Nephron progenitor cell (in vitro differentiated cells): ENCODE measurements at regions not wholly inside any gene's neighbourhood (a gene's known extent, or its start where the extent isn't known, plus 50 kb on each side); places are given as distances from the start of the nearest gene placed in this dataset.

ENCODE experiments used
- DNase-seq: peaks from one replicate; pipeline ENCODE4 v3.0.0; 2021
- H3K27ac Mint-ChIP-seq: 2 replicates; pipeline ENCODE4 v1.8.0; 2021; ENCODE audit warnings: mild to moderate bottlenecking, moderate library complexity, mixed read lengths
- H3K27me3 Mint-ChIP-seq: 2 replicates; pipeline ENCODE4 v1.8.0; 2021; ENCODE audit warnings: mild to moderate bottlenecking, low read depth, mixed read lengths; ENCODE audit not compliant: poor library complexity
- H3K36me3 Mint-ChIP-seq: 2 replicates; pipeline ENCODE4 v1.8.0; 2021; ENCODE audit warnings: low read depth, mixed read lengths
- H3K4me1 Mint-ChIP-seq: 2 replicates; pipeline ENCODE4 v1.8.0; 2021; ENCODE audit warnings: mixed read lengths
- H3K4me3 Mint-ChIP-seq: 2 replicates; pipeline ENCODE4 v1.8.0; 2021; ENCODE audit warnings: mild to moderate bottlenecking, moderate library complexity, mixed read lengths
- H3K9me3 Mint-ChIP-seq: 2 replicates; pipeline ENCODE4 v1.8.0; 2021; ENCODE audit warnings: mild to moderate bottlenecking, moderate library complexity, mixed read lengths
- TF ChIP-seq, protein P1 (sequence below): fragments of 200-600 bp; sonication (generic); IDR thresholded peaks from 2 replicates; pipeline ENCODE4 v1.5.0; 2021; ENCODE audit warnings: antibody characterized with exemption

DNA sequence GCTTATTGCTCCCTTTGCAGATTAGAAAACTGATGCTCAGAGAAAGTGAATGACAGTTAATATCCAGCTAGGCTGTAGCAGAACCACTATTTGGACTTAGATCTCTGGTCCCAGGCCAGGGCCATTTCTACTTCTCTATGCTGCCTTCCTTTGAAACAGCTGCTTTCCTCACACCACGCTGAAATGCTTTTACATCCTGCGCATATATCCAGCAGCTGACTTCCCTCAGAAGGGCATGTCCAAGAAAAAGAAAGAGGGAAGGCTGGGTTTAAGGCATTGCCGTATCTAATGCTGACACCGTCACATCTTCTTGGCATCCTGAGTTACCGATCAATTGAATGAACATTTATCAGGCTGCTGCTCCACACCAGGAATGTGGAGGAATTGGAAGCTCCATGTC is 122.4 kb downstream of the UBE2U start:
- no peak for DNase-seq
- Mint-ChIP-seq H3K4me1 (peaks cover 31% of the 10 kb centered on the region), H3K27me3 (peaks cover 8% of the 10 kb centered on the region), H3K36me3 (no peaks in the 10 kb centered on the region), H3K4me3 (no peak overlapping the region), H3K9me3 (no peaks in the 10 kb centered on the region), H3K27ac (no peak overlapping the region)
- TF ChIP-seq, protein P1, sequence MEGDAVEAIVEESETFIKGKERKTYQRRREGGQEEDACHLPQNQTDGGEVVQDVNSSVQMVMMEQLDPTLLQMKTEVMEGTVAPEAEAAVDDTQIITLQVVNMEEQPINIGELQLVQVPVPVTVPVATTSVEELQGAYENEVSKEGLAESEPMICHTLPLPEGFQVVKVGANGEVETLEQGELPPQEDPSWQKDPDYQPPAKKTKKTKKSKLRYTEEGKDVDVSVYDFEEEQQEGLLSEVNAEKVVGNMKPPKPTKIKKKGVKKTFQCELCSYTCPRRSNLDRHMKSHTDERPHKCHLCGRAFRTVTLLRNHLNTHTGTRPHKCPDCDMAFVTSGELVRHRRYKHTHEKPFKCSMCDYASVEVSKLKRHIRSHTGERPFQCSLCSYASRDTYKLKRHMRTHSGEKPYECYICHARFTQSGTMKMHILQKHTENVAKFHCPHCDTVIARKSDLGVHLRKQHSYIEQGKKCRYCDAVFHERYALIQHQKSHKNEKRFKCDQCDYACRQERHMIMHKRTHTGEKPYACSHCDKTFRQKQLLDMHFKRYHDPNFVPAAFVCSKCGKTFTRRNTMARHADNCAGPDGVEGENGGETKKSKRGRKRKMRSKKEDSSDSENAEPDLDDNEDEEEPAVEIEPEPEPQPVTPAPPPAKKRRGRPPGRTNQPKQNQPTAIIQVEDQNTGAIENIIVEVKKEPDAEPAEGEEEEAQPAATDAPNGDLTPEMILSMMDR, result no peak

DNA sequence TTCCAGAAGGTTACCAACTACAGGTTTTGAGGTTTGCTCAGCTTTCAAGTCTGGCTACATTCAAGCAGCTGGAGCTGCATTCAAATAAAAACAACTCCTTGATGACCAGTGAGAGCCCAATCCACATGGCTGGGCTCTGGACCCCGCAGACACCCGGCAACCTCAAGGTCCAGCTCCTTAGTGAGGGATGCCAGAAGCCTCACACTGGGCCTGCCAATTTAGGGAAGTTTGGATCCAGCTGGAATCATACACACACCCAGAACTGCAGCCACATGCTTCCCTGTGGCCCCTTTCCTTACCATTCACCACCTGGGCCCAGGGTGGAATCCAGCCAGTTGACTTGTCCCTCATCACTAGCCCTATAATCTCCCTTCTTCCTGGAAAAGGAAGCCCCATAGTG is 123.7 kb downstream of the UBE2U start:
- Mint-ChIP-seq H3K27me3 (peaks cover 11% of the 10 kb centered on the region), H3K36me3 (no peaks in the 10 kb centered on the region), H3K27ac (no peak overlapping the region), H3K9me3 (no peaks in the 10 kb centered on the region), H3K4me1 (peaks cover 21% of the 10 kb centered on the region), H3K4me3 (no peak overlapping the region)
- TF ChIP-seq, protein P1, result no peak
- DNase-seq, result no peak

DNA sequence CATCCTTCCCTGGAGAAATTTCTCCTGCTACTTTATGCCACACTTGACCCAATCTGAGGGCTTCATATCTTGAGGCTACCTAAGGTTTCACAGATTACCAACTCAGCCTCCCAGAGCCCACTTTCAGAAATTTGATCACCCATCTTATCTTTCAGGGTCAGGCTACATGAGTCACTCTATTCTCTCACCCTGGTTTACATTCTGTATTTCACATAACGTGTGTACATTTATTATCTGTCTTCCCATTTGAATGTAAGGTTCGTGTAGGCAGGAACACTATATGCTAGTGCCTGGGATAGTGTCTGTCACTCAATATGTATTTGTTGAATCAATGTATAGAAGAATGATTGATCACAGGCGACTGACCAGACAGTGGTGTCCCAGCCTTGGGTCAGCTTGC is 124.8 kb downstream of the UBE2U start:
- peaks cover 15% of the 10 kb centered on the region for H3K4me1 Mint-ChIP-seq
- TF ChIP-seq, protein P1, result no peak
- DNase-seq, result no peak
- H3K27me3 Mint-ChIP-seq, result peaks cover 14% of the 10 kb centered on the region
- H3K9me3 Mint-ChIP-seq, result no peaks in the 10 kb centered on the region
- H3K4me3 Mint-ChIP-seq, result no peak overlapping the region
- no peaks in the 10 kb centered on the region for H3K36me3 Mint-ChIP-seq
- H3K27ac Mint-ChIP-seq, result no peak overlapping the region

DNA sequence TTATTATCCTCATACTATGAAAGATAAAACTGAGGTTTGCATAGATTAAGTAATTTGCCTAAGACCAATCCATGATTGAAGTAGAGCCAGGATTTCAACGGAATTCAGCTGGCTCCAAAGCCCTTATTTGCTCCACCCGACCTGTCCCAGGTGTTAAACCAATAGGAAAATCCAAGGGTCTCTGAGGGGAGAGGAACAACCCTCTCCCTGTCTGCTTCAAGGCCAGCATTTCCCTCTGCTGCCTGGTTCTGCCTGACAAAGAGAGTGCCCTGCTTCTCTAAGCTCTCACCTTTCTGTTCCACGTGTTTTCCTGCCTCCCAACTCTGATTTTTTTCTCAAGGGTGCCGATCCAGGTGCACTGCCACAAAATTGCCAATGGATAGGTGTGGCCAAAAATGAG is 127.4 kb downstream of the UBE2U start:
- TF ChIP-seq, protein P1, result no peak
- H3K36me3 Mint-ChIP-seq, result no peaks in the 10 kb centered on the region
- H3K4me1 Mint-ChIP-seq, result peaks cover 14% of the 10 kb centered on the region
- H3K27ac Mint-ChIP-seq, result no peak overlapping the region
- no peak overlapping the region for H3K4me3 Mint-ChIP-seq
- no peak for DNase-seq
- H3K27me3 Mint-ChIP-seq, result peaks cover 13% of the 10 kb centered on the region
- no peaks in the 10 kb centered on the region for H3K9me3 Mint-ChIP-seq

DNA sequence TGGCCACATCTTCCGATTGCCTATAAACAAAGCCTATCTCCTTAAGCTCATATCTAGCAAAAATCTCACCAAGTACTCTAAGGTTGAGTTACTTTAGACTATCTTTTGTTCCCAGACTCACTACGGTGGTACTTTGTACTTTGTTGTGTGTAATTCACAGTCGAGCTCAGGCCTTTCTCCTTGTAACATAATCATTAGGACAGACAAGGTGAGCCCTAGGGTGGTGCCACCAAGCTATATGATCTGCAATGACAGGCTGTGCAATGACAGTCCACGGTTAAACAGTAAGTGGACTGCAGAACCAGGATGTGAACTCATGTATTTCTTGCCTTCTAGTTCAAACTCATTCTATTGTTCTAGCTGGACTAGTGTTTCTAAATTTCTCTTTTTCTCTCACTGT is 132.2 kb downstream of the UBE2U start:
- no peak overlapping the region for H3K27ac Mint-ChIP-seq
- DNase-seq, result no peak
- H3K9me3 Mint-ChIP-seq, result no peaks in the 10 kb centered on the region
- TF ChIP-seq, protein P1, result no peak
- H3K27me3 Mint-ChIP-seq, result peaks cover 13% of the 10 kb centered on the region
- H3K4me1 Mint-ChIP-seq, result peaks cover 4% of the 10 kb centered on the region
- H3K36me3 Mint-ChIP-seq, result no peaks in the 10 kb centered on the region
- H3K4me3 Mint-ChIP-seq, result no peak overlapping the region

DNA sequence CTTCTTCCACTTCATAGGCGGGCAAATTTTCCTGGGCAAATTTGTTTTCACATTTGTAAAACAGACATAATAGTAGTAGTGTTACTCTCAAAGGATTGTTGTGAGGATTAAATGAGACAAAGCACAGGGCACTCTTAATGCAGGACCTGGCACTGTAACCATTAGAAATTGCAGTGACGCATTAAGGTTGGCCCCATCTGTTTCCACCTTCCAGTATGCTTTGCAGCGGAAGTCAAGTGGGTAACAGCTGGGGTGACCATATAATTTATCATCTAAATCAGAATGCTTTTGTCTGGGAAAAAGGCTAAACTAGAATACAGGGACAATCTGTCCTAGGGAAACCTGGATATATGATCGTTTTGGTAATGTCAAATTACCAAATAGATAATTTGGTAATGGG is 132.5 kb upstream of the CACHD1 start:
- TF ChIP-seq, protein P1, result no peak
- Mint-ChIP-seq H3K36me3 (no peaks in the 10 kb centered on the region), H3K27ac (no peak overlapping the region)

More for the DNA sequence above, 132.5 kb upstream of the CACHD1 start:
- Mint-ChIP-seq H3K4me3 (no peak overlapping the region), H3K4me1 (peaks cover 4% of the 10 kb centered on the region), H3K9me3 (no peaks in the 10 kb centered on the region), H3K27me3 (peaks cover 10% of the 10 kb centered on the region)
- DNase-seq, result no peak
